ENCODE measurements at regions not wholly inside any gene's neighbourhood (a gene's known extent, or its start where the extent isn't known, plus 50 kb on each side); places are given as distances from the start of the nearest gene placed in this dataset.
"Not testable (repeated sequence)": the region's sequence is repeated elsewhere in the genome, so short reads cannot be mapped to it uniquely, and the experiment has no call there.

DNA sequence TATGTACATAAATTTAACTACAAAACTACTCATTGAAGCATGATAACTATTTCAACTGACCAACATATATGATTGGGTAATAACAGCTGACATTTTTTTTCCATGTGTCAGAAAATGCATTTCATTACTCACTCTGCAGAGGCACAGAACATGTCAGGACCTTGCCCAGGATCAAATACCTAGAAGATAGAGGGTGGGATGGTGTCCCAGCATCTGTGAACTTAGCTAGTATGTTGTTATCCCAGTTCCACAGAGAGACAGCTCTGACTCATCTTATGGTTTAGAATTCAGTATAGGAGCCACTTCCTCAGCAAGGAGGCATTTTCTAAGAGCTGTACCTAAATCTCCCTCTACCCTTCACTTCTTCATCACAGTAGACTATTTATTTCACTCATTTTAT is 1198.6 kb upstream of the ACO1 start:
- TF ChIP-seq, protein P1, sequence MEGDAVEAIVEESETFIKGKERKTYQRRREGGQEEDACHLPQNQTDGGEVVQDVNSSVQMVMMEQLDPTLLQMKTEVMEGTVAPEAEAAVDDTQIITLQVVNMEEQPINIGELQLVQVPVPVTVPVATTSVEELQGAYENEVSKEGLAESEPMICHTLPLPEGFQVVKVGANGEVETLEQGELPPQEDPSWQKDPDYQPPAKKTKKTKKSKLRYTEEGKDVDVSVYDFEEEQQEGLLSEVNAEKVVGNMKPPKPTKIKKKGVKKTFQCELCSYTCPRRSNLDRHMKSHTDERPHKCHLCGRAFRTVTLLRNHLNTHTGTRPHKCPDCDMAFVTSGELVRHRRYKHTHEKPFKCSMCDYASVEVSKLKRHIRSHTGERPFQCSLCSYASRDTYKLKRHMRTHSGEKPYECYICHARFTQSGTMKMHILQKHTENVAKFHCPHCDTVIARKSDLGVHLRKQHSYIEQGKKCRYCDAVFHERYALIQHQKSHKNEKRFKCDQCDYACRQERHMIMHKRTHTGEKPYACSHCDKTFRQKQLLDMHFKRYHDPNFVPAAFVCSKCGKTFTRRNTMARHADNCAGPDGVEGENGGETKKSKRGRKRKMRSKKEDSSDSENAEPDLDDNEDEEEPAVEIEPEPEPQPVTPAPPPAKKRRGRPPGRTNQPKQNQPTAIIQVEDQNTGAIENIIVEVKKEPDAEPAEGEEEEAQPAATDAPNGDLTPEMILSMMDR (conservative IDR thresholded peaks at IDR 0.05): no peak
- no peak overlapping the region for H3K27ac Mint-ChIP-seq
- H3K36me3 Mint-ChIP-seq (ENCODE audit: low read depth): no peaks in the 10 kb centered on the region
- no peak overlapping the region for H3K4me3 ChIP-seq (ENCODE audit: low read length)
- no peak overlapping the region for H3K4me3 Mint-ChIP-seq
- no peak overlapping the region for H3K9ac ChIP-seq (ENCODE audit: extremely low read depth, low read length, poor library complexity, severe bottlenecking)
- H3K27me3 ChIP-seq (ENCODE audit: control insufficient read depth, insufficient read depth, low read length, poor library complexity, severe bottlenecking): no peaks in the 10 kb centered on the region
- H3K4me1 Mint-ChIP-seq: no peaks in the 10 kb centered on the region
- no peak for DNase-seq
- H3K27ac ChIP-seq (ENCODE audit: low read depth, low read length): no peak overlapping the region
- no peaks in the 10 kb centered on the region for H3K9me3 Mint-ChIP-seq
- H3K27me3 Mint-ChIP-seq (ENCODE audit: insufficient read depth): no peaks in the 10 kb centered on the region
- no peaks in the 10 kb centered on the region for H3K4me1 ChIP-seq (ENCODE audit: control insufficient read depth, insufficient read depth, low read length)
- H3K9me3 ChIP-seq (ENCODE audit: control insufficient read depth, low read length): no peaks in the 10 kb centered on the region
- H3K36me3 ChIP-seq (ENCODE audit: control insufficient read depth, insufficient read depth, low read length): no peaks in the 10 kb centered on the region

GRCh38 chr9:31188496-31188895 is 1195.9 kb upstream of the ACO1 start:
- Histone ChIP-seq H3K36me3 (ENCODE audit: control insufficient read depth, insufficient read depth, low read length) (no peaks in the 10 kb centered on the region), H3K9ac (ENCODE audit: extremely low read depth, low read length, poor library complexity, severe bottlenecking) (no peak overlapping the region), H3K27ac (ENCODE audit: low read depth, low read length) (no peak overlapping the region), H3K4me3 (ENCODE audit: low read length) (no peak overlapping the region), H3K4me1 (ENCODE audit: control insufficient read depth, insufficient read depth, low read length) (no peaks in the 10 kb centered on the region), H3K27me3 (ENCODE audit: control insufficient read depth, insufficient read depth, low read length, poor library complexity, severe bottlenecking) (no peaks in the 10 kb centered on the region), H3K9me3 (ENCODE audit: control insufficient read depth, low read length) (no peaks in the 10 kb centered on the region)
- H3K4me3 Mint-ChIP-seq: no peak overlapping the region
- H3K4me1 Mint-ChIP-seq: no peaks in the 10 kb centered on the region
- WGBS, 2 experiments (ENCODE audit: insufficient coverage in 1 of 2, insufficient read length in 1 of 2): 84% methylated on average over 1 of the region's 1 CpG; no CpG with 5 or more reads in 1 of the 2 experiments
- DNase-seq: no peak
- H3K9me3 Mint-ChIP-seq: no peaks in the 10 kb centered on the region
- no peaks in the 10 kb centered on the region for H3K27me3 Mint-ChIP-seq (ENCODE audit: insufficient read depth)
- H3K27ac Mint-ChIP-seq: no peak overlapping the region
- no peaks in the 10 kb centered on the region for H3K36me3 Mint-ChIP-seq (ENCODE audit: low read depth)
- TF ChIP-seq, protein P1 (conservative IDR thresholded peaks at IDR 0.05): no peak

DNA sequence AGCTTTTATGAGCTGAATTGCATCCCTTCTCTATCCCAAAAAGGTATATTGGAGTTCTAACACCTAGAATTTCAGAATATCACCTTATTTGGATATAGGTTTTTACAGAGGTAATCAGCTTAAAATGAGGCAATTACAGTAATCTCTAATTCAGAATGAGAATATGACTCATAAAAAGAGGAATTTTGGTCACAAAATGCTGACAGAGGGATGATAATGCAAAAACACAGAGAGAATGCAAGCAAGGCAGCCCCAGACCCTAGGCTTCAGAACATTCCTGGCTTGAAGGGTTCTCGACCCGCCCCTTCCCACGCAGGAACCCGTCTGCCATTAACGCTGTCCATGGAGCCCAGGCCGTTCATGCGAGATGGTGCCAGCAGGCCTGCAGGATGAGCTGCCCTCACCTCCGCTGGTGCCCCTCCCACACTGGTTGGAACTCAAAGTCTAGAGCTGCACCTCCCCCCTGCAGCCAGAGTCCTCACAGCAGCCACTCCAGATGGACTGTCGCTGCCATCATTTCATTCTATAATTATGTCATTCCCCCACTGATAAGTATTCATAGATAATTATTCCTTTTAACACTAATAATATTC is 1173.4 kb upstream of the ACO1 start:
- H3K36me3 Mint-ChIP-seq (ENCODE audit: low read depth): no peaks in the 10 kb centered on the region
- H3K27me3 Mint-ChIP-seq (ENCODE audit: insufficient read depth): no peaks in the 10 kb centered on the region
- H3K27ac Mint-ChIP-seq: no peak overlapping the region

DNA sequence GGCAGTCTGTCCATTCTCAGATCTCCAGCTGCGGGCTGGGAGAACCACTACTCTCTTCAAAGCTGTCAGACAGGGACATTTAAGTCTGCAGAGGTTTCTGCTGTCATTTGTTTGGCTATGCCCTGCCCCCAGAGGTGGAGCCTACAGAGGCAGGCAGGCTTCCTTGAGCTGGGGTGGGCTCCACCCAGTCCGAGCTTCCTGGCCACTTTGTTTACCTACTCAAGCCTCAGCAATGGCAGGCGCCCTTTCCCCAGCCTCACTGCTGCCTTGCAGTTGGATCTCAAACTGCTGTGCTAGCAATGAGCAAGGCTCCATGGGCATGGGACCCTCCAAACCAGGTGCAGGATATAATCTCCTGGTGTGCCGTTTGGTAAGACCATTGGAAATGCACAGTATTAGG is 1154.5 kb upstream of the ACO1 start:
- not testable (repeated sequence) for H3K4me1 Mint-ChIP-seq; H3K9me3 ChIP-seq (ENCODE audit: control insufficient read depth, low read length); H3K27ac Mint-ChIP-seq; H3K27me3 Mint-ChIP-seq (ENCODE audit: insufficient read depth); H3K27me3 ChIP-seq (ENCODE audit: control insufficient read depth, insufficient read depth, low read length, poor library complexity, severe bottlenecking); H3K27ac ChIP-seq (ENCODE audit: low read depth, low read length); H3K36me3 Mint-ChIP-seq (ENCODE audit: low read depth); H3K4me1 ChIP-seq (ENCODE audit: control insufficient read depth, insufficient read depth, low read length); H3K36me3 ChIP-seq (ENCODE audit: control insufficient read depth, insufficient read depth, low read length); DNase-seq; H3K9ac ChIP-seq (ENCODE audit: extremely low read depth, low read length, poor library complexity, severe bottlenecking); H3K4me3 ChIP-seq (ENCODE audit: low read length); H3K4me3 Mint-ChIP-seq
- 78 to 100% methylated on average over 1 to 4 of the region's 4 CpGs for WGBS, 2 experiments (ENCODE audit: insufficient coverage in 1 of 2, insufficient read length in 1 of 2)
- peaks cover 36% of the 10 kb centered on the region for H3K9me3 Mint-ChIP-seq

More for the DNA sequence above, 1173.4 kb upstream of the ACO1 start:
- Histone ChIP-seq H3K36me3 (ENCODE audit: control insufficient read depth, insufficient read depth, low read length) (no peaks in the 10 kb centered on the region), H3K4me3 (ENCODE audit: low read length) (no peak overlapping the region), H3K9me3 (ENCODE audit: control insufficient read depth, low read length) (no peaks in the 10 kb centered on the region), H3K9ac (ENCODE audit: extremely low read depth, low read length, poor library complexity, severe bottlenecking) (no peak overlapping the region), H3K27me3 (ENCODE audit: control insufficient read depth, insufficient read depth, low read length, poor library complexity, severe bottlenecking) (no peaks in the 10 kb centered on the region), H3K27ac (ENCODE audit: low read depth, low read length) (no peak overlapping the region), H3K4me1 (ENCODE audit: control insufficient read depth, insufficient read depth, low read length) (no peaks in the 10 kb centered on the region)
- TF ChIP-seq, protein P1 (conservative IDR thresholded peaks at IDR 0.05): no peak
- WGBS, 2 experiments (ENCODE audit: insufficient coverage in 1 of 2, insufficient read length in 1 of 2): 78 to 90% methylated on average over 6 to 9 of the region's 9 CpGs
- no peaks in the 10 kb centered on the region for H3K4me1 Mint-ChIP-seq
- DNase-seq: peak; percentile 62
- no peaks in the 10 kb centered on the region for H3K9me3 Mint-ChIP-seq
- H3K4me3 Mint-ChIP-seq: no peak overlapping the region
